Endothelial cell of umbilical vein (primary cell): ENCODE measurements at regions not wholly inside any gene's neighbourhood (a gene's known extent, or its start where the extent isn't known, plus 50 kb on each side); places are given as distances from the start of the nearest gene placed in this dataset.

Experiments
- BruUV-seq: library from RNA; stranded (reverse); fragments of 400-500 nt; replicated peaks from 2 replicates; lab custom pipeline; 2021; lab: Mats Ljungman, UMichigan
- CTCF ChIA-PET: fragments of 300-600, 350-600 bp; sonication (Branson Sonifier 250); formaldehyde crosslinking; loops from one replicate; lab custom pipeline; 2021; ENCODE audit warnings: antibody characterized with exemption, inconsistent platforms; lab: Charles Lee
- POLR2A ChIA-PET: fragments of 300-600, 350-600 bp; sonication (Branson Sonifier 250); formaldehyde crosslinking; loops from one replicate; lab custom pipeline; 2021; ENCODE audit warnings: antibody characterized with exemption, inconsistent platforms; lab: Charles Lee
- DNase-seq: peaks from one replicate; pipeline ENCODE4 v3.0.0-alpha.2; 2011; ENCODE audit warnings: low read depth, low spot score
- FAIRE-seq: peaks from 2 replicates; lab custom pipeline; 2011; peaks lifted over from hg19 to GRCh38; lab: Jason Lieb, UNC
- H2AFZ ChIP-seq: 2 replicates; pipeline ENCODE4 v1.6.0; 2012; ENCODE audit warnings: low read depth, low read length, control low read depth, inconsistent platforms
- H3K27ac ChIP-seq: 2 replicates; pipeline ENCODE4 v1.5.1; 2011; ENCODE audit warnings: low read depth, mild to moderate bottlenecking, control low read depth, low read length, moderate library complexity; ENCODE audit not compliant: insufficient read depth
- H3K27me3 ChIP-seq, 2 experiments: 2 replicates each; pipeline versions ENCODE4 v1.6.0 to v1.6.1; 2011; ENCODE audit warnings: low read length in 2 of 2, mixed read lengths in 1 of 2; ENCODE audit not compliant: control insufficient read depth in 2 of 2, insufficient read depth in 2 of 2
- H3K36me3 ChIP-seq, 2 experiments: 2 replicates in 1 of 2; 3 replicates in 1 of 2; pipeline ENCODE4 v1.5.1; 2011; ENCODE audit warnings: low read length in 2 of 2, mild to moderate bottlenecking in 1 of 2, moderate library complexity in 1 of 2; ENCODE audit not compliant: control insufficient read depth in 2 of 2, insufficient read depth in 2 of 2; ENCODE audit errors: extremely low read depth in 1 of 2
- H3K4me1 ChIP-seq: 3 replicates; pipeline ENCODE4 v1.5.1; 2011; ENCODE audit warnings: mild to moderate bottlenecking, low read length; ENCODE audit not compliant: control insufficient read depth, insufficient read depth; ENCODE audit errors: extremely low read depth
- H3K4me2 ChIP-seq: 2 replicates; pipeline ENCODE4 v1.6.1; 2011; ENCODE audit warnings: low read length, control low read depth, mixed read lengths; ENCODE audit not compliant: insufficient read depth
- H3K4me3 ChIP-seq, 3 experiments: fragments of 200-600 bp in 1 of 3; sonication (generic), shearing (Covaris generic) in 1 of 3; replicated peaks in 1 of 3; 2 replicates each; pipeline ENCODE4 v1.5.1; 2011 to 2016; ENCODE audit warnings: control low read depth in 3 of 3, low read length in 3 of 3, mild to moderate bottlenecking in 2 of 3, inconsistent platforms in 1 of 3, low read depth in 1 of 3, moderate library complexity in 1 of 3; ENCODE audit not compliant: insufficient read depth in 1 of 3
- H3K79me2 ChIP-seq: 2 replicates; pipeline ENCODE4 v1.6.0; 2012; ENCODE audit warnings: low read length, inconsistent platforms; ENCODE audit not compliant: control insufficient read depth, insufficient read depth
- H3K9ac ChIP-seq: replicated peaks from 2 replicates; pipeline ENCODE3; 2011; ENCODE audit warnings: low read length, control low read depth; ENCODE audit not compliant: insufficient read depth; ENCODE audit errors: extremely low read depth
- H3K9me1 ChIP-seq: replicated peaks from 3 replicates; pipeline ENCODE4 v1.6.0; 2011; ENCODE audit warnings: mild to moderate bottlenecking, low read length; ENCODE audit not compliant: control insufficient read depth, insufficient read depth; ENCODE audit errors: extremely low read depth
- H3K9me3 ChIP-seq: replicated peaks from 2 replicates; pipeline ENCODE4 v1.5.1; 2012; ENCODE audit warnings: low read length, inconsistent platforms; ENCODE audit not compliant: control insufficient read depth, insufficient read depth
- H4K20me1 ChIP-seq: replicated peaks from 2 replicates; pipeline ENCODE3; 2011; ENCODE audit warnings: mild to moderate bottlenecking, low read length; ENCODE audit not compliant: control insufficient read depth, insufficient read depth; ENCODE audit errors: extremely low read depth
- CTCF ChIP-seq, 2 donors: IDR thresholded peaks; 1 replicate in 1 of 2; 2 replicates in 1 of 2; pipeline ENCODE4 v1.5.1; 2011; ENCODE audit warnings: low read length in 2 of 2, mild to moderate bottlenecking in 2 of 2, moderate library complexity in 2 of 2, control low read depth in 1 of 2, inconsistent platforms in 1 of 2, low read depth in 1 of 2; ENCODE audit not compliant: insufficient read depth in 1 of 2; ENCODE audit errors: extremely low read depth in 1 of 2
- EZH2 ChIP-seq: IDR thresholded peaks from 2 replicates; pipeline ENCODE4 v1.6.1; 2012; ENCODE audit warnings: borderline replicate concordance, low read depth, mild to moderate bottlenecking, moderate library complexity, low read length, inconsistent platforms; ENCODE audit not compliant: severe bottlenecking
- FOS ChIP-seq: IDR thresholded peaks from 2 replicates; pipeline ENCODE4 v1.6.1; 2011; ENCODE audit warnings: mild to moderate bottlenecking, low read length, moderate library complexity, borderline replicate concordance; ENCODE audit not compliant: insufficient read depth
- GATA2 ChIP-seq: IDR thresholded peaks from 2 replicates; pipeline ENCODE4 v1.7.0; 2011; ENCODE audit warnings: low read depth, mild to moderate bottlenecking, moderate library complexity, mixed read lengths, low read length; ENCODE audit not compliant: insufficient read length, insufficient read depth
- JUN ChIP-seq: IDR thresholded peaks from 2 replicates; pipeline ENCODE4 v1.6.1; 2011; ENCODE audit warnings: borderline replicate concordance, low read depth; ENCODE audit not compliant: insufficient read length, insufficient read depth
- MAX ChIP-seq: IDR thresholded peaks from 2 replicates; pipeline ENCODE4 v1.6.1; 2011; ENCODE audit not compliant: insufficient read depth, insufficient read length
- MYC ChIP-seq: IDR thresholded peaks from one replicate; pipeline ENCODE4 v1.6.1; 2011; ENCODE audit warnings: mild to moderate bottlenecking, low read depth, low read length
- POLR2A ChIP-seq: IDR thresholded peaks from 2 replicates; pipeline ENCODE4 v1.6.1; 2012; ENCODE audit warnings: low read depth, mild to moderate bottlenecking, control low read depth, low read length
- POLR2AphosphoS5 ChIP-seq: IDR thresholded peaks from 2 replicates; pipeline ENCODE4 v1.6.1; 2012; ENCODE audit warnings: low read depth, mild to moderate bottlenecking, control low read depth, low read length, moderate library complexity; ENCODE audit not compliant: insufficient read depth
- dilution Hi-C: fragments of 300-500 bp; cut with MboI; formaldehyde crosslinking; loops from one replicate; pipeline ENCODE4 v1.15.0; 2019; ENCODE audit warnings: low sequenced_read_pairs; ENCODE audit not compliant: extremely low pct_ligation_motif_present
- intact Hi-C: fragments of 100-400 bp; cut with micrococcal nuclease; formaldehyde crosslinking; loops from one replicate; pipeline ENCODE4 v1.10.0; 2022

DNA sequence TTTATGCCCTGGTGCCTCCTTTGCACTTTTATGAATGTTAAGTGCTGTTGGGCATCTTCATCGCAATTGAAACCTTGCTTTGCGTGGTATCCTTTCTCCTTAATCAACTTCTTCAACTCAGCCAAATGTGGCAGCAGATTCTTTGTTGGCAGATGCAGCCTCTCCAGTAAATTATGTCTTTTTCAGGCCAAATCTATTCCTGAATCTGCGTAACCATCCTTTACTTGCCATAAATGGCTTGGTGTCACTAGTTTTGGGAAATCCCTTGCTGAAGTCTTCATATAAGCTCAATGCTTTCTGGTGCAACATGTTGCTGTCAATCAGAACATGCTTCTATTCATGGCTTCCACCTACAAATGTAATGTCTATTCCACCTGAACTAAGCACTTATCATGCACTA lies 457.5 kb downstream of the FGF13 start:
- H3K4me2 ChIP-seq = no peak overlapping the region
- H3K27me3 ChIP-seq = no peaks in the 10 kb centered on the region
- no peak overlapping the region for H3K4me3 ChIP-seq
- TF ChIP-seq POLR2AphosphoS5 = no peak
- TF ChIP-seq EZH2 = no peak
- TF ChIP-seq POLR2A = no peak
- no peak for TF ChIP-seq GATA2
- no peak for TF ChIP-seq FOS
- no peak for TF ChIP-seq JUN
- no peak for TF ChIP-seq CTCF (IDR thresholded peaks at IDR 0.05; ENCODE audit: extremely low read depth in 1 of 2, insufficient read depth in 1 of 2, low read depth in 1 of 2, low read length in 2 of 2)
- no peak for TF ChIP-seq MYC
- TF ChIP-seq MAX = no peak
- no peaks in the 10 kb centered on the region for H3K4me1 ChIP-seq
- no peak overlapping the region for H3K27ac ChIP-seq
- no peaks in the 10 kb centered on the region for H3K79me2 ChIP-seq
- H3K9ac ChIP-seq = no peak overlapping the region
- BruUV-seq = no TSS peak
- no peaks in the 10 kb centered on the region for H3K36me3 ChIP-seq
- FAIRE-seq (no peak), DNase-seq (no peak)
- H4K20me1 ChIP-seq = no peaks in the 10 kb centered on the region
- H3K9me3 ChIP-seq = no peaks in the 10 kb centered on the region
- no peak overlapping the region for H2AFZ ChIP-seq
- no peaks in the 10 kb centered on the region for H3K9me1 ChIP-seq
- dilution Hi-C loops = no loop called here
- POLR2A ChIA-PET = no interaction called here
- intact Hi-C loops = no loop called here
- CTCF ChIA-PET = no interaction called here
